AG04449 (cell line): ENCODE measurements at regions not wholly inside any gene's neighbourhood (a gene's known extent, or its start where the extent isn't known, plus 50 kb on each side); places are given as distances from the start of the nearest gene placed in this dataset.

Source experiments
- CTCF ChIA-PET: fragments of 350-600 bp; formaldehyde crosslinking; extraction: SDS; loops from one replicate; lab custom pipeline; 2021; ENCODE audit warnings: antibody characterized with exemption; lab: Yijun Ruan, JAX
- POLR2A ChIA-PET: fragments of 400-600, 350-600 bp; formaldehyde crosslinking; extraction: SDS; loops from one replicate; lab custom pipeline; 2020; ENCODE audit warnings: antibody characterized with exemption, inconsistent platforms; lab: Yijun Ruan, JAX
- DNase-seq: peaks from one replicate; pipeline ENCODE4 v3.0.0-alpha.2; 2010; ENCODE audit warnings: low read depth, low spot score
- H3K4me3 ChIP-seq: 2 replicates; pipeline ENCODE4 v1.5.1; 2011; ENCODE audit warnings: low read depth, mild to moderate bottlenecking, control low read depth, low read length
- CTCF ChIP-seq: IDR thresholded peaks from one replicate; pipeline ENCODE4 v1.5.1; 2011; ENCODE audit warnings: mild to moderate bottlenecking, moderate library complexity, low read length, control low read depth, inconsistent platforms; ENCODE audit not compliant: insufficient read depth; ENCODE audit errors: missing control alignments

GRCh38 chr20:11216451-11217314 lies 542.9 kb upstream of the JAG1 start:
- CTCF ChIA-PET = interaction anchor here (0.6 to 3.6 kb wide), 6 partner anchors 9 to 546 kb away, joined by 3 to 20 read pairs (median 4); no protein-coding TSS in a partner anchor
- TF ChIP-seq CTCF = no peak
- POLR2A ChIA-PET = interaction anchor here (1.0 kb wide), 1 partner anchor 9 kb away, joined by 4 read pairs; no protein-coding TSS in a partner anchor
- no peak overlapping the region for H3K4me3 ChIP-seq
- DNase-seq = peak; percentile 71

GRCh38 chr20:11217326-11218172 lies 543.8 kb upstream of the JAG1 start:
- POLR2A ChIA-PET = no interaction called here
- TF ChIP-seq CTCF = no peak
- CTCF ChIA-PET = interaction anchor here (0.6 to 2.0 kb wide), 5 partner anchors 10 to 457 kb away, joined by 3 to 5 read pairs (median 3); no protein-coding TSS in a partner anchor
- DNase-seq = no peak
- H3K4me3 ChIP-seq = no peak overlapping the region

- no peak for TF ChIP-seq CTCF
- POLR2A ChIA-PET = no interaction called here
- DNase-seq = no peak
- CTCF ChIA-PET = interaction anchor here (0.9 to 2.0 kb wide), 3 partner anchors 14 to 458 kb away, joined by 3 to 5 read pairs (median 3); no protein-coding TSS in a partner anchor
- H3K4me3 ChIP-seq = no peak overlapping the region
Measured at GRCh38 chr20:11218173-11218680, 544.4 kb upstream of the JAG1 start.

- H3K4me3 ChIP-seq = no peak overlapping the region
- POLR2A ChIA-PET = no interaction called here
- DNase-seq = no peak
- no peak for TF ChIP-seq CTCF
- CTCF ChIA-PET = interaction anchor here (0.7 to 2.0 kb wide), 3 partner anchors 14 to 76 kb away, joined by 3 to 5 read pairs (median 4); no protein-coding TSS in a partner anchor
Measured at GRCh38 chr20:11219192-11219591, 545.4 kb upstream of the JAG1 start.

- DNase-seq = no peak
- ChIA-PET POLR2A (no interaction called here), CTCF (no interaction called here)
- H3K4me3 ChIP-seq = no peak overlapping the region
- no peak for TF ChIP-seq CTCF
Measured at GRCh38 chr20:11221046-11221445, 547.2 kb upstream of the JAG1 start.

GRCh38 chr20:11222243-11222642 lies 548.4 kb upstream of the JAG1 start:
- TF ChIP-seq CTCF = no peak
- no peak overlapping the region for H3K4me3 ChIP-seq
- POLR2A ChIA-PET = no interaction called here
- no peak for DNase-seq
- CTCF ChIA-PET = interaction anchor here (2.2 kb wide), 1 partner anchor 16 kb away, joined by 9 read pairs; no protein-coding TSS in a partner anchor
